Activated CD4-positive, alpha-beta memory T cell treated with anti-CD3 and anti-CD28 coated beads, Interleukin-2, amount 10 ng/mL, durations not matched to agents 7 days and 5 days (primary cell): ENCODE measurements at regions not wholly inside any gene's neighbourhood (a gene's known extent, or its start where the extent isn't known, plus 50 kb on each side); places are given as distances from the start of the nearest gene placed in this dataset.
A peak's percentile ranks its signal among the peaks of the same experiment; 100 is the strongest.

Experiments used
- CTCF ChIA-PET: fragments of 350-600 bp; sonication (Branson Sonifier 250); formaldehyde crosslinking; loops from one replicate; lab custom pipeline; 2021; ENCODE audit warnings: antibody characterized with exemption, inconsistent platforms; lab: Charles Lee
- POLR2A ChIA-PET: fragments of 350-600 bp; sonication (Branson Sonifier 250); formaldehyde crosslinking; loops from one replicate; lab custom pipeline; 2021; ENCODE audit warnings: antibody characterized with exemption; lab: Charles Lee
- DNase-seq: peaks from one replicate; pipeline ENCODE4 v3.0.0-alpha.2; 2020
- H3K27ac Mint-ChIP-seq: one replicate; pipeline ENCODE4 v1.8.0; 2021; ENCODE audit warnings: mild to moderate bottlenecking, mixed read lengths
- H3K27me3 Mint-ChIP-seq: one replicate; pipeline ENCODE4 v1.8.0; 2021; ENCODE audit warnings: mixed read lengths
- H3K36me3 Mint-ChIP-seq: one replicate; pipeline ENCODE4 v1.8.0; 2021; ENCODE audit warnings: low read depth, mixed read lengths
- H3K4me1 Mint-ChIP-seq: one replicate; pipeline ENCODE4 v1.8.0; 2021; ENCODE audit warnings: mixed read lengths
- H3K4me3 Mint-ChIP-seq: one replicate; pipeline ENCODE4 v1.8.0; 2021; ENCODE audit warnings: mild to moderate bottlenecking, mixed read lengths
- H3K9me3 Mint-ChIP-seq: one replicate; pipeline ENCODE4 v1.8.0; 2021; ENCODE audit warnings: mixed read lengths

- Mint-ChIP-seq H3K4me3 (no peak overlapping the region), H3K36me3 (no peaks in the 10 kb centered on the region), H3K9me3 (no peaks in the 10 kb centered on the region), H3K27me3 (peaks cover 7% of the 10 kb centered on the region), H3K27ac (no peak overlapping the region), H3K4me1 (no peaks in the 10 kb centered on the region)
- ChIA-PET CTCF (no interaction called here), POLR2A (no interaction called here)
- no peak for DNase-seq
Observed at GRCh38 chr1:244221991-244222390, 170.9 kb downstream of the ZBTB18 start.

- Mint-ChIP-seq H3K4me1 (no peaks in the 10 kb centered on the region), H3K4me3 (no peak overlapping the region), H3K36me3 (no peaks in the 10 kb centered on the region), H3K27ac (no peak overlapping the region), H3K9me3 (no peaks in the 10 kb centered on the region), H3K27me3 (peaks cover 9% of the 10 kb centered on the region)
- ChIA-PET CTCF (no interaction called here), POLR2A (no interaction called here)
- DNase-seq, result no peak
Observed at GRCh38 chr1:244224487-244225430, 173.7 kb downstream of the ZBTB18 start.

DNA sequence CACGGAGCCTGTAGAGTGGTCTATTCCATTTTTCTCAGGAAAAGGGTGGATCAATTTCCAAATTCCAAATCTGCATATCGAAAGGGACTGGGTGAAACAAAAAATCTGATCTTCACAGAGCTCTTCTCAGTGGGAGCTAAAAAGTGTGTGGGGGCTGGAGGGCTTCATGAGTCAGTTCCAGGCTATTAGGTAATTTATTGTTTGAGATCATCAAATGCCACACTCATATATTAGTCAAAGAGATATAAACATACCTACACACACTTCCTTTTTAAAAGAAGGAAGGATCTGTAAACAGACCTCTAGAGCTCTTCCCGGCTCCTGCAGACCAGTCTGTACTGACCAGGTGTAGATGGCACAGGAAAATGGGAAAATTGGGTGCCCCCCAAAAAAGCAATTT, 175.4 kb downstream of the ZBTB18 start:
- Mint-ChIP-seq H3K27me3 (peaks cover 6% of the 10 kb centered on the region), H3K36me3 (no peaks in the 10 kb centered on the region), H3K4me3 (no peak overlapping the region), H3K9me3 (no peaks in the 10 kb centered on the region), H3K27ac (no peak overlapping the region), H3K4me1 (no peaks in the 10 kb centered on the region)
- no peak for DNase-seq
- ChIA-PET POLR2A (no interaction called here), CTCF (no interaction called here)

DNA sequence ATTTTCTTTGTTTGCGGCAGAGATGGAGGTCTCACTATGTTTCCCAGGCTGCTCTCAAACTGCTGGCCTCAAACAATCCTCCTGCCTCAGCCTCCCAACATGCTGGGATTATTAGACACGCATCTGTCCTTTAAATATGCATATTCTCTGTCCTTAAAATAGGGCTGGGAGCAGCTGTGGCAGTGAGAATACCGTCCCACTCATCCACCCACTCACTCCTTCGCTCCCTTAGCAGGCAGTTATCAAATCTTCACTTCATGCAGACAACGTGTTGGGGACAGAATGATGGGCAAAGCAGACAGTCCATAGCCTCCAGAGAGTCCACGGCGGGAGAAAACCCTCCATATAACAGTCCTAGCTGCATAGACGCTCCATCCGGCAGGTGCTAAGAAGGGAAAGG, 179.4 kb downstream of the ZBTB18 start:
- peaks cover 8% of the 10 kb centered on the region for H3K27me3 Mint-ChIP-seq
- no peaks in the 10 kb centered on the region for H3K9me3 Mint-ChIP-seq
- no peak overlapping the region for H3K27ac Mint-ChIP-seq
- CTCF ChIA-PET, result no interaction called here
- POLR2A ChIA-PET, result no interaction called here
- H3K4me3 Mint-ChIP-seq, result no peak overlapping the region
- no peak for DNase-seq
- no peaks in the 10 kb centered on the region for H3K36me3 Mint-ChIP-seq
- no peaks in the 10 kb centered on the region for H3K4me1 Mint-ChIP-seq

DNA sequence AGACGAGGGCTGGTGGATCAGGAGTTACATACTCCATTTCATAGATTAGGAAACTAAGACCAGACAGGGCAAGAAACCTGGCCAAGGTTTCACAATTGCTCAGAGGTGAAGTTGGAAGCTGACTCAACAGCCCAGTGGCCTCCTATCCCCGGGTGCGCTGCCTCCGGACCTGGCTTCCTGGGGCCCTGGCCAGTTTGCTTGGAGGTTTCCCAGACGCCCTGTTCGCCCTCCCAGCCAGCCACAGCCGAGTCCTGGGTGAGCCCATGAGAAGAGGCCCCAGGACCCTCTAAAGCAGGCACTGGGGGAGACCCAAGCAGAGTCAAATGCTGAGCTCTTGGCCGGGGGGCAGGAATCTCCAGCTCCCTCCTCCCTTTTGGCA, 180.1 kb downstream of the ZBTB18 start:
- no peak overlapping the region for H3K4me3 Mint-ChIP-seq
- no peaks in the 10 kb centered on the region for H3K36me3 Mint-ChIP-seq
- no peaks in the 10 kb centered on the region for H3K9me3 Mint-ChIP-seq
- no peak overlapping the region for H3K27ac Mint-ChIP-seq
- CTCF ChIA-PET, result no interaction called here
- H3K4me1 Mint-ChIP-seq, result no peaks in the 10 kb centered on the region
- POLR2A ChIA-PET, result no interaction called here
- H3K27me3 Mint-ChIP-seq, result peaks cover 5% of the 10 kb centered on the region
- no peak for DNase-seq

DNA sequence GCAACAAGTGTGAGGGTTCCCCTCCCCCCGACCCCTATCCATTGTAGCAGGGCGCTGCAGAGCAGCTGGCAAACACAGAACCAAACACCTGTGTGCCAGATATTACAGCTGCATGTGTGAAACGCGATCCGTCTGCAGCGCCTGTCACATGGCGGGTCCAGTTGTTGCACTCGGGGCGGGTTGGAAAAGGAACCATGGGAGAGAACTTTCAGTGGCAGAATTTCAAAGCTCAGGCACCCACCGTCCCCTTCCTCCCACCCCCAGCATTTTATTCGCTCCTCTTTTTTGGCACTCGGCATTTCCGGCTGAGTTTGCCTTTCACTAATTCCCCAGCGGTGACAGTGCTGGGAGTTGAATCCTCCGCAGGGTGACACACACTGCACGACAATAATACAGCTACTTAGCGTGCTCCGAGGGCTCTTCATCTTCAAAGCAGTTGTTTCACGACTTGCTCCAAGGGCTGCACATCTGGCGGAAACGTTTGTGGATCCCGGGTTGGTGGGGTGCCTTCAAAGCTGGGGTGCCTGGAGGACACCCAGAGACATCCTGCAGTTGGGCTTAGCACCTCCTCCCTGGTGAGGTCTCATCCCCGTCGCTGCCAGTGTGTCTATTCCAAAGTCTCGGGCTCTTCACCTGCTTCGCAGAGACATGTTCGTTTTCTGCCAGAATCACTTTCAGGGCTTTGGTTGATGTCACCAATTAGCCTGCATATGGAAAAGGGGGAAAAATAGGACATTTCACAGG, 180.7 kb downstream of the ZBTB18 start:
- DNase-seq, result no peak
- Mint-ChIP-seq H3K27ac (no peak overlapping the region), H3K36me3 (no peaks in the 10 kb centered on the region), H3K9me3 (no peaks in the 10 kb centered on the region), H3K4me3 (no peak overlapping the region), H3K4me1 (no peaks in the 10 kb centered on the region), H3K27me3 (peaks cover 3% of the 10 kb centered on the region)
- CTCF ChIA-PET, result no interaction called here
- POLR2A ChIA-PET, result no interaction called here

- Mint-ChIP-seq H3K4me1 (peaks cover under 1% of the 10 kb centered on the region), H3K4me3 (no peak overlapping the region)
- DNase-seq, result no peak
Observed at GRCh38 chr1:244234009-244234643, 183.0 kb downstream of the ZBTB18 start.

DNA sequence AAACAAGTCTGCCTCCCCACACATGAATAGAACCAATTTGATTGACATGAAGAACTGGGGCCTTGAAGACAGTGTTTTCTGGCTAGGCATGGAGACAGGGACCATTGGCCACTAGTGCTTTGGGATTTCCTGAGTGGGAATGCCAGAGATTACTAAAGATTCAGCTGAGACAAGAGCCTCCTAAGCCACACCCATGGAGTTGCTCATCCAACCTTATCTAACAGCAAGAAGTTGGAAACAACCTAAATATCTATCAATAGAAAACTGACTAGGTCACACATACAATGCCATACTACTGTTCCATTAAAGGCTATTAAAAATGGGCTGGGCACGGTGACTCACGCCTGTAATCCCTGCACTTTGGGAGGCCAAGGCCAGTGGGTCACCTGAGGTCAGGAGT, 184.1 kb downstream of the ZBTB18 start:
- DNase-seq, result no peak
- ChIA-PET POLR2A (no interaction called here), CTCF (no interaction called here)
- H3K4me3 Mint-ChIP-seq, result no peak overlapping the region
- no peaks in the 10 kb centered on the region for H3K9me3 Mint-ChIP-seq
- peaks cover 7% of the 10 kb centered on the region for H3K4me1 Mint-ChIP-seq
- H3K36me3 Mint-ChIP-seq, result no peaks in the 10 kb centered on the region
- H3K27ac Mint-ChIP-seq, result no peak overlapping the region
- H3K27me3 Mint-ChIP-seq, result peaks cover 2% of the 10 kb centered on the region

More at GRCh38 chr1:244234009-244234643, 183.0 kb downstream of the ZBTB18 start:
- no peaks in the 10 kb centered on the region for H3K36me3 Mint-ChIP-seq
- ChIA-PET CTCF (no interaction called here), POLR2A (no interaction called here)
- no peak overlapping the region for H3K27ac Mint-ChIP-seq
- H3K9me3 Mint-ChIP-seq, result no peaks in the 10 kb centered on the region
- peaks cover 2% of the 10 kb centered on the region for H3K27me3 Mint-ChIP-seq

GRCh38 chr1:244236101-244236500, 185.0 kb downstream of the ZBTB18 start:
- H3K27ac Mint-ChIP-seq, result no peak overlapping the region
- H3K36me3 Mint-ChIP-seq, result no peaks in the 10 kb centered on the region
- peaks cover 2% of the 10 kb centered on the region for H3K27me3 Mint-ChIP-seq
- H3K4me3 Mint-ChIP-seq, result no peak overlapping the region
- CTCF ChIA-PET, result no interaction called here
- peaks cover 7% of the 10 kb centered on the region for H3K4me1 Mint-ChIP-seq
- POLR2A ChIA-PET, result no interaction called here
- no peaks in the 10 kb centered on the region for H3K9me3 Mint-ChIP-seq
- DNase-seq, result no peak

DNA sequence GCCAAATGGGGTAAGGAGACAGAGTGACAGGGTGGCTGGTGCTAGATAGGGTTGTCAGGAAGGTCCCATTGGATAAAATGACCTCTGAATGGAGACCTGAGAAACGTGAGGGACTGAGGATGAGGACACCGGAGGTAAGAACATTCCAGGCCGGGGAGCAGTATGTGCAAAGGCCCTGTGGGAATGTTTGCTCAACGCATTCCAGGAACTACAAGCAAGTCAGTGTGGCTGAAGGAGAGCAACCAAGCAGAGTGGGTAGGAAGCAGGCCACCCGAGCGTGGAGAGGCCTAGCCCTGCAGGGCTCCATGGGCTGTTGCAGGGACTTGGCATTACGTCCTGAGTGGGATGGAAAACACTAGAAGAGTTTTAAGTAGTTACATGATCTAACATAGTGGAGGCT, 185.6 kb downstream of the ZBTB18 start:
- Mint-ChIP-seq H3K27me3 (no peaks in the 10 kb centered on the region), H3K4me1 (peaks cover 7% of the 10 kb centered on the region), H3K4me3 (no peak overlapping the region), H3K27ac (no peak overlapping the region), H3K9me3 (no peaks in the 10 kb centered on the region), H3K36me3 (no peaks in the 10 kb centered on the region)
- DNase-seq, result no peak
- POLR2A ChIA-PET, result no interaction called here
- CTCF ChIA-PET, result no interaction called here

GRCh38 chr1:244237445-244237844, 186.4 kb downstream of the ZBTB18 start:
- Mint-ChIP-seq H3K27me3 (no peaks in the 10 kb centered on the region), H3K4me1 (peaks cover 8% of the 10 kb centered on the region), H3K9me3 (no peaks in the 10 kb centered on the region), H3K27ac (no peak overlapping the region), H3K36me3 (no peaks in the 10 kb centered on the region), H3K4me3 (no peak overlapping the region)
- no peak for DNase-seq
- ChIA-PET CTCF (no interaction called here), POLR2A (no interaction called here)

GRCh38 chr1:244239261-244239770, 188.2 kb downstream of the ZBTB18 start:
- POLR2A ChIA-PET, result no interaction called here

DNA sequence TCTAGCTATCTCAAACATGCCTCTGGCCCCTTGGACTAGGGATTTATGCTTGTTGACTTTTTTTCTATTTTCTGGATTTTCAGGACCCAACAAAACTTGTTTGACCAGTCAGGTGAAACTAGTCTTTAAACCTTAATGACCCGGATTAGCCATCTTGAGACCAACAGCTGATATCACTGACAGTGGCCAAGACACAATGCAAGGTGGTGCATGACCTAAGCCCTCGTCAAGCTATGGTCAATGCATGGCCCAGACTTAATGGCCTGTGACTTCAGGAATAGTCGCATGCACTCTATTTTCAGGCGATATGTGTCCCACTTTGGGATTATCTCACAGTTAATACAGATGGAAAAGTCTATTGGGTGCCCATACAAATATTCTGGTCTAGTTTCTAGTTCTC, 190.4 kb downstream of the ZBTB18 start:
- Mint-ChIP-seq H3K9me3 (no peaks in the 10 kb centered on the region), H3K4me1 (peaks cover 10% of the 10 kb centered on the region), H3K27me3 (no peaks in the 10 kb centered on the region), H3K36me3 (no peaks in the 10 kb centered on the region), H3K4me3 (no peak overlapping the region), H3K27ac (no peak overlapping the region)
- ChIA-PET CTCF (no interaction called here), POLR2A (no interaction called here)
- no peak for DNase-seq

More at GRCh38 chr1:244239261-244239770, 188.2 kb downstream of the ZBTB18 start:
- no peaks in the 10 kb centered on the region for H3K9me3 Mint-ChIP-seq
- no peaks in the 10 kb centered on the region for H3K36me3 Mint-ChIP-seq
- CTCF ChIA-PET, result no interaction called here
- H3K4me3 Mint-ChIP-seq, result no peak overlapping the region
- peaks cover 10% of the 10 kb centered on the region for H3K4me1 Mint-ChIP-seq
- H3K27me3 Mint-ChIP-seq, result no peaks in the 10 kb centered on the region
- peak overlapping the region; percentile 45 for H3K27ac Mint-ChIP-seq
- no peak for DNase-seq
